NB4 (cell line): ENCODE measurements at regions not wholly inside any gene's neighbourhood (a gene's known extent, or its start where the extent isn't known, plus 50 kb on each side); places are given as distances from the start of the nearest gene placed in this dataset.

Experiments
- POLR2A ChIP-seq: IDR thresholded peaks from 2 replicates; pipeline ENCODE4 v1.6.1; 2011; ENCODE audit warnings: mild to moderate bottlenecking; ENCODE audit not compliant: insufficient read length; ENCODE audit errors: extremely low read depth
- TF ChIP-seq, protein P1 (sequence below): IDR thresholded peaks from one replicate; pipeline ENCODE4 v1.5.1; 2012; ENCODE audit warnings: low read depth, low read length

DNA sequence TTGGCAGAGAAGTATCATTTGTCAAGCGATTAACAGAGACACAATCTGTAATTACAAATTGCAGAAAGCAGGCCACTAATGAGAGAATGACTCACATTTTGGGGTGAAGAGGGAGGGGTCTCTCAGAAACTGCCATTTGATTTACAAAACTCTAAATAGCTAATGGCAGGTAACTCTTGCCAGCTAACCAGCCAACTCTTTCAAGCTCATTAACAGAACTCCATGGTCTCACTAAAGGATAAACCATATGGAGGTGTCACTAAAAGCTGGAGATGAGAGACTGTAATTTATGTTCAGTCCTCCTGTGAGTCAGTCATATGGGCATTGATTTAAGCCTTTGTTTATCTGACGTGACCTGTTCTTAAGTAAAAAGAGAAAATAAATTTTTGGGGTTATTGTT, 336.4 kb downstream of the FOXG1 start:
- no peak for TF ChIP-seq POLR2A
- TF ChIP-seq, protein P1, sequence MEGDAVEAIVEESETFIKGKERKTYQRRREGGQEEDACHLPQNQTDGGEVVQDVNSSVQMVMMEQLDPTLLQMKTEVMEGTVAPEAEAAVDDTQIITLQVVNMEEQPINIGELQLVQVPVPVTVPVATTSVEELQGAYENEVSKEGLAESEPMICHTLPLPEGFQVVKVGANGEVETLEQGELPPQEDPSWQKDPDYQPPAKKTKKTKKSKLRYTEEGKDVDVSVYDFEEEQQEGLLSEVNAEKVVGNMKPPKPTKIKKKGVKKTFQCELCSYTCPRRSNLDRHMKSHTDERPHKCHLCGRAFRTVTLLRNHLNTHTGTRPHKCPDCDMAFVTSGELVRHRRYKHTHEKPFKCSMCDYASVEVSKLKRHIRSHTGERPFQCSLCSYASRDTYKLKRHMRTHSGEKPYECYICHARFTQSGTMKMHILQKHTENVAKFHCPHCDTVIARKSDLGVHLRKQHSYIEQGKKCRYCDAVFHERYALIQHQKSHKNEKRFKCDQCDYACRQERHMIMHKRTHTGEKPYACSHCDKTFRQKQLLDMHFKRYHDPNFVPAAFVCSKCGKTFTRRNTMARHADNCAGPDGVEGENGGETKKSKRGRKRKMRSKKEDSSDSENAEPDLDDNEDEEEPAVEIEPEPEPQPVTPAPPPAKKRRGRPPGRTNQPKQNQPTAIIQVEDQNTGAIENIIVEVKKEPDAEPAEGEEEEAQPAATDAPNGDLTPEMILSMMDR: no peak
